Suprapubic skin (tissue), 4 donors: ENCODE measurements at regions not wholly inside any gene's neighbourhood (a gene's known extent, or its start where the extent isn't known, plus 50 kb on each side); places are given as distances from the start of the nearest gene placed in this dataset.

Experiments used
- DNase-seq, 2 donors: peaks; one replicate each; pipeline ENCODE4 v3.0.0-alpha.2; 2019; ENCODE audit warnings: low spot score in 2 of 2
- H3K27ac ChIP-seq: fragments of 200-600 bp; sonication (generic); one replicate; pipeline ENCODE4 v1.5.1; 2019
- H3K27me3 ChIP-seq: fragments of 200-600 bp; sonication (generic); one replicate; pipeline ENCODE4 v1.5.1; 2019
- H3K36me3 ChIP-seq: fragments of 200-600 bp; sonication (generic); one replicate; pipeline ENCODE4 v1.5.1; 2019
- H3K4me1 ChIP-seq: fragments of 200-600 bp; sonication (generic); one replicate; pipeline ENCODE4 v1.5.1; 2019
- H3K4me3 ChIP-seq: fragments of 200-600 bp; sonication (generic); one replicate; pipeline ENCODE4 v1.5.1; 2019; ENCODE audit warnings: mild to moderate bottlenecking
- H3K9me3 ChIP-seq: fragments of 200-600 bp; sonication (generic); one replicate; pipeline ENCODE4 v1.5.1; 2019
- EP300 ChIP-seq: sonication (generic); formaldehyde crosslinking; IDR thresholded peaks from one replicate; pipeline ENCODE4 v1.6.1; 2017; ENCODE audit warnings: antibody characterized with exemption
- POLR2A ChIP-seq, 2 donors: fragments of 450-650 bp; IDR thresholded peaks; one replicate each; pipeline ENCODE4 v1.6.1; 2017; ENCODE audit warnings: antibody characterized with exemption in 2 of 2, mild to moderate bottlenecking in 2 of 2, moderate library complexity in 2 of 2
- POLR2AphosphoS5 ChIP-seq, 3 donors: sonication (generic); formaldehyde crosslinking; IDR thresholded peaks; one replicate each; pipeline ENCODE4 v1.6.1; 2017; ENCODE audit warnings: antibody characterized with exemption in 3 of 3
- WGBS: methylation state at CpG from one replicate; pipeline ENCODE4 v1.1.5; 2018; 5-methylcytosine and 5-hydroxymethylcytosine counted together
- TF ChIP-seq, protein P1 (sequence below), 2 donors: fragments of 200-600 bp in 1 of 2; fragments of 450-650 bp in 1 of 2; sonication (generic) in 1 of 2; IDR thresholded peaks; one replicate each; pipeline ENCODE4 v1.5.1; 2016 to 2019; ENCODE audit warnings: antibody characterized with exemption in 2 of 2, mild to moderate bottlenecking in 1 of 2, moderate library complexity in 1 of 2

DNA sequence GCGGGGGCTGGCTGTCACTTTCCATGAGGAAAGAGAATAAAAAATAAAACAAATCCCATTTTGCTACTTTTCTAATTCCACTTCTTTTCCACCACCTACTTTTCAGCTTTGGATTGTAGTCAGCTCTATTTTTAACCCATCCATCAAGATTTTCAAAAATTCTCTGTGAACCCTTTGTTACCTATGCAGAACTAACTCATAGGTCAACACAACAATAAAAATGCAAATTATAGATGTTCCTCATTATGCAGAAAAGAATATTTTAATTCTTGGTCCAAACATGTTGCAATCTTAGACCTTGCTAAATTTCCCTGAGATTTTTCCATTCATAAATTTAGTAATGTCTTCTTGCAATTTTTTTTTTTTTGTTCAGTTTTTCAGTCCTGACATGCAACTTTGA is 454.5 kb downstream of the ADAMTS20 start:
- Histone ChIP-seq H3K27me3 (no peaks in the 10 kb centered on the region), H3K9me3 (no peaks in the 10 kb centered on the region), H3K4me1 (no peaks in the 10 kb centered on the region), H3K4me3 (no peak overlapping the region), H3K36me3 (no peaks in the 10 kb centered on the region), H3K27ac (no peak overlapping the region)
- no peak for DNase-seq
- TF ChIP-seq, protein P1, sequence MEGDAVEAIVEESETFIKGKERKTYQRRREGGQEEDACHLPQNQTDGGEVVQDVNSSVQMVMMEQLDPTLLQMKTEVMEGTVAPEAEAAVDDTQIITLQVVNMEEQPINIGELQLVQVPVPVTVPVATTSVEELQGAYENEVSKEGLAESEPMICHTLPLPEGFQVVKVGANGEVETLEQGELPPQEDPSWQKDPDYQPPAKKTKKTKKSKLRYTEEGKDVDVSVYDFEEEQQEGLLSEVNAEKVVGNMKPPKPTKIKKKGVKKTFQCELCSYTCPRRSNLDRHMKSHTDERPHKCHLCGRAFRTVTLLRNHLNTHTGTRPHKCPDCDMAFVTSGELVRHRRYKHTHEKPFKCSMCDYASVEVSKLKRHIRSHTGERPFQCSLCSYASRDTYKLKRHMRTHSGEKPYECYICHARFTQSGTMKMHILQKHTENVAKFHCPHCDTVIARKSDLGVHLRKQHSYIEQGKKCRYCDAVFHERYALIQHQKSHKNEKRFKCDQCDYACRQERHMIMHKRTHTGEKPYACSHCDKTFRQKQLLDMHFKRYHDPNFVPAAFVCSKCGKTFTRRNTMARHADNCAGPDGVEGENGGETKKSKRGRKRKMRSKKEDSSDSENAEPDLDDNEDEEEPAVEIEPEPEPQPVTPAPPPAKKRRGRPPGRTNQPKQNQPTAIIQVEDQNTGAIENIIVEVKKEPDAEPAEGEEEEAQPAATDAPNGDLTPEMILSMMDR (IDR thresholded peaks at IDR 0.05) = no peak
- TF ChIP-seq EP300 = no peak
- no peak for TF ChIP-seq POLR2AphosphoS5 (IDR thresholded peaks at IDR 0.05)
- TF ChIP-seq POLR2A (IDR thresholded peaks at IDR 0.05) = no peak
- WGBS = 59% methylated on average over 1 of the region's 1 CpG

DNA sequence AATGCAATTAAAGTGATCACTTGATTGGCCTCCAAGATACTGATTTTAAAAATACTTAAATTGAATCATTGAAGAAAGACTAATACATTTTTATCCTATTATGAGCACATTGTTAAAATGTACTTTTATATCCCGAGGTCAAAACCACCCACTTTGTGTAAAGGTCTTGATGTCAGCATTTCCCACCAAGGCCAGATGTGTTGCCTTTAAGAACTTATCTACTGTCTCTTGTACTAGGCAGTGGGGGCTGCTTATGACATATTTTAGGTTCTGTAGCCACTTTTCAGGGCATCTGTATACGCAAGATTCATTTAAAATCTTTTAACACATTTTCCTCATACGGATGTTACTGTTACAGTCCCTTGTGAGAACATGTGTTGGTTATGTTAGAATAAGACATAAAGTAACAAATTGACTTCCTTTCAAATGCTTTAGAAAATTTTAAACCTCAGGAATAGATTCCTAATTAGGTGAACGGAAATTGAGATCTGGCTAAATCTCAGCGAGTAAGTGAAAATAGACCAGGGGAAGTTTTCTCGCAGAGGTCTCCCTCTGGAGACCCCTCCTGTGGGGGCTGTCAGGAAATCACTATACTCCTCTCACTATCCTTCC is 456.2 kb downstream of the ADAMTS20 start:
- no peak overlapping the region for H3K27ac ChIP-seq
- DNase-seq = no peak
- no peaks in the 10 kb centered on the region for H3K27me3 ChIP-seq
- no peaks in the 10 kb centered on the region for H3K4me1 ChIP-seq
- 81% methylated on average over 6 of the region's 6 CpGs for WGBS
- no peak overlapping the region for H3K4me3 ChIP-seq
- no peaks in the 10 kb centered on the region for H3K9me3 ChIP-seq
- TF ChIP-seq POLR2AphosphoS5 (IDR thresholded peaks at IDR 0.05) = no peak
- TF ChIP-seq, protein P1 (IDR thresholded peaks at IDR 0.05) = no peak
- no peak for TF ChIP-seq EP300
- TF ChIP-seq POLR2A (IDR thresholded peaks at IDR 0.05) = no peak
- no peaks in the 10 kb centered on the region for H3K36me3 ChIP-seq

DNA sequence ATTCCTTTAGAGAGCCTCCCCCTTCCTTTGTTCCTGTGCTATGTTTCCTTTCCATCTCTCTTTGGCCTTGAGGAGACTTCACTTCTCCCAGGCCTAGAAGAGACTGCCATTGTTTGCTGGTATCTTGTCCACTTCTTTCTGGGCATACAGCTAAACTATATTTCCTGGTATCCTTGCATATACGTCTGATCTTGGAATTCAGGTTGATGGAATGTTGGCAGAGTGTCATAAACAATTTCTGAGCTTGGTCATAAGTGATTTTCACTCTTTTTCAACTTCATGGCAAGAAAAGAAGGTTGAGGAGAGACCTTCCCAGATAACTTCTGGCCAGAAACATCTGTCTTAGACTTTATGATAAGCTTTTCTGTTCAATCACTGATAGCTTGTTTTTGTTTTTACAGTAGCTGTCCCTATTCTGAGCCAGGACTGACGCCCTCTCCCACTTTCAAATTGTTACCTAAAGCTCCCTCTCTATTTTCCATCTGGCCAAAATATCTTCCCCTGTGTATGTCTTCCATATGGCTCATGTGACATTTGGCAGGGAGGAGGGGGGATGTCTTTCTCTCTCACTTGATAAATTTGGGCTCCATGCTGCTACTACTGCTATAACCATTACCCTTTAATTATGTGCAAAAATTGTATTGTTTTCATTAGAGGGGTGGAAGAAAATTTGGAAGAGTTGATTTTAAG is 457.0 kb downstream of the ADAMTS20 start:
- Histone ChIP-seq H3K27me3 (no peaks in the 10 kb centered on the region), H3K4me1 (no peaks in the 10 kb centered on the region), H3K9me3 (no peaks in the 10 kb centered on the region), H3K36me3 (no peaks in the 10 kb centered on the region), H3K4me3 (no peak overlapping the region), H3K27ac (no peak overlapping the region)
- 72% methylated on average over 2 of the region's 2 CpGs for WGBS
- TF ChIP-seq, protein P1 (IDR thresholded peaks at IDR 0.05) = no peak
- TF ChIP-seq POLR2AphosphoS5 (IDR thresholded peaks at IDR 0.05) = no peak
- DNase-seq = no peak

DNA sequence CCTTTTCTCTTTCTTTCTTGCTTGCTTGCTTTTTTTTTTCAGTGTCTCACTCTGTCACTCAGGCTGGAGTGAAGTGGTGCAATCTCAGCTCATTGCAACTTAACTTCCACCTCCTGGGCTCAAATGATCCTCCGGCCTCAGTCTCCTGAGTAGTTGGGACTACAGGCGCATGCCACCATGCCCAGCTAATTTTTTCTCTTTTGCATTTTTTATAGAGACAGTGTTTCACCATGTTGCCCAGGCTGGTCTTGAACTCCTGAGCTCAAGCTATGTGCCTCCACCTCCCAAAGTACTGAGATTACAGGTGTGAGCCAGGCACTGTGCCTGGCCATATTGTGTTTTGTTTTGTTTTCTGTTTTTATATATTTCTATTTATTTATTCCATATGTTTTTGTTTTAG is 461.0 kb downstream of the ADAMTS20 start:
- Histone ChIP-seq H3K36me3 (no peaks in the 10 kb centered on the region), H3K9me3 (no peaks in the 10 kb centered on the region), H3K4me1 (no peaks in the 10 kb centered on the region), H3K27ac (no peak overlapping the region), H3K4me3 (no peak overlapping the region), H3K27me3 (no peaks in the 10 kb centered on the region)
- 93% methylated on average over 2 of the region's 2 CpGs for WGBS
- no peak for DNase-seq
- TF ChIP-seq EP300 = no peak
- TF ChIP-seq POLR2AphosphoS5 (IDR thresholded peaks at IDR 0.05) = no peak
- TF ChIP-seq, protein P1 (IDR thresholded peaks at IDR 0.05) = no peak
- no peak for TF ChIP-seq POLR2A (IDR thresholded peaks at IDR 0.05)

DNA sequence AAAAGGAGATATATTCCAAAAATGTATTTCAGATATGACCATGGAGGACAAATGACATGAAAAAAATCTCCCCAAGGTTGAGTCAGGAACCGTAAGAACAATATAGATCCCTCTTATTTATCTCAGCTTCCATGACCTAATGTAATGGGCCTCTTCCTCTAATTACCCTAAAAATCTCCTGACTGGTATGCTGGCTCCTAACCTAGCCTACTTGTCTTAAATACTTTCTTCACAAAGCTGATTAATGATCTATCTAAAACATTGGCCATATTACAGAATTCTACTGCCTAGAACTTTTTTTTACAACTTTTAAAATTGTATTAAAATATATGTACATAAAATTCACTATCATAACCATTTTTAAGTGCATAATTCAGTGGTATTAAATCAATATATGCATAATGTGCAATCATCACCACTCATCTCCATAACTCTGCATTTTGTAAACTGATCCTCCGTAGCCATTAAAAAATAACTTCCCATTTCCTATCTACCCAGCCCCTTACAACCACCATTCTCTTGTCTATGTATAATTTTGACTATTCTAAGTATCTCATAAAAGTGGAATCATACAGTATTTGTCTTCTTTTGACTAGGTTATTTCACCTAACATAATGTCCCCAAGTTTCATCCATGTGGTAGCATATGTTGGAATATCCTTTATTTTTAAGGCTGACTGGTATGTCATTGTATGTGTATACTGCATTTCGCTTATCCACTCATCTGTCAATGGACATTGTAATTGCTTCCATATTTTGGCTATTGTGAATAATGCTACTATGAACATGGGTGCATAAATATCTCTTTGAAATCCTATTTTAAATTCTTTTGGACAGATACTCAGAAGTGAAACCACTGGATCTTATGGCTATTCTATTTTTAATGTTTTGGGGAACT is 464.6 kb downstream of the ADAMTS20 start:
- Histone ChIP-seq H3K27me3 (no peaks in the 10 kb centered on the region), H3K36me3 (no peaks in the 10 kb centered on the region), H3K27ac (no peak overlapping the region), H3K4me1 (no peaks in the 10 kb centered on the region), H3K4me3 (no peak overlapping the region), H3K9me3 (peaks cover 7% of the 10 kb centered on the region)
- WGBS = 85% methylated on average over 3 of the region's 3 CpGs
- DNase-seq = no peak
- no peak for TF ChIP-seq POLR2A (IDR thresholded peaks at IDR 0.05)
- TF ChIP-seq POLR2AphosphoS5 (IDR thresholded peaks at IDR 0.05) = no peak
- TF ChIP-seq, protein P1 (IDR thresholded peaks at IDR 0.05) = no peak
- TF ChIP-seq EP300 = no peak
